Psoas muscle (tissue), 7 donors: ENCODE measurements at regions not wholly inside any gene's neighbourhood (a gene's known extent, or its start where the extent isn't known, plus 50 kb on each side); places are given as distances from the start of the nearest gene placed in this dataset.

Experiments used
- ATAC-seq, 4 donors: fragments of 200-7000 bp; cut with Tn5 transposase; one replicate each; pipeline ENCODE4 v1.9.1; 2020; ENCODE audit warnings: moderate library complexity in 3 of 4, mild to moderate bottlenecking in 2 of 4
- DNase-seq, 2 donors: peaks; one replicate each; pipeline ENCODE4 v3.0.0-alpha.2; 2020
- H3K27ac ChIP-seq: fragments of 200-600 bp; one replicate; pipeline ENCODE4 v1.8.0; 2022
- H3K27me3 ChIP-seq, 3 donors: fragments of 200-600 bp in 1 of 3; one replicate each; pipeline versions ENCODE4 v1.6.1 to v1.8.0; 2013 to 2022; ENCODE audit warnings: low read length in 2 of 3, mild to moderate bottlenecking in 2 of 3, moderate library complexity in 1 of 3; ENCODE audit not compliant: insufficient read depth in 3 of 3
- H3K36me3 ChIP-seq, 2 donors: fragments of 200-600 bp in 1 of 2; one replicate each; pipeline versions ENCODE4 v1.6.1 to v1.8.0; 2013 to 2022; ENCODE audit warnings: low read depth in 1 of 2, mild to moderate bottlenecking in 1 of 2, moderate library complexity in 1 of 2; ENCODE audit not compliant: insufficient read depth in 1 of 2
- H3K4me1 ChIP-seq: fragments of 200-600 bp; one replicate; pipeline ENCODE4 v1.8.0; 2022
- H3K4me3 ChIP-seq: fragments of 200-600 bp; one replicate; pipeline ENCODE4 v1.8.0; 2022; ENCODE audit warnings: mild to moderate bottlenecking
- H3K9me3 ChIP-seq: fragments of 200-600 bp; one replicate; pipeline ENCODE4 v1.8.0; 2022
- CTCF ChIP-seq: fragments of 200-600 bp; IDR thresholded peaks from one replicate; pipeline ENCODE4 v1.8.0; 2022; ENCODE audit warnings: antibody characterized with exemption
- WGBS, 3 donors: extraction: QIAGEN DNeasy Blood & Tissue Kit; methylation state at CpG; one replicate each; pipeline versions ENCODE4 v1.1.6 to v1.1.7; 2013; 5-methylcytosine and 5-hydroxymethylcytosine counted together
- intact Hi-C, 2 donors: fragments of 100-400 bp; cut with DNase I; formaldehyde crosslinking; loops; one replicate each; pipeline versions ENCODE4 v1.11.0 to v1.14.2; 2022
- donor health status: healthy with polysubstance abuse.
- donor health status: DM: no; HTN: no; CAD: no; lungs with moderate emphysema.
- donor health status: Bipolar disorder and iron deficiency.
- donor health status: healthy.
- donor health status: DM: yes; HTN: yes; CAD: no.
- donor health status: DM: no; HTN: no; CAD: no.
- donor health status: DM: yes; HTN: yes; CAD: no.

- Histone ChIP-seq H3K27me3 (peaks cover 0 to 6% (median 0%) of the 10 kb centered on the region in 3 donors), H3K36me3 (no peaks in the 10 kb centered on the region), H3K4me3 (no peak overlapping the region), H3K27ac (no peak overlapping the region), H3K4me1 (no peaks in the 10 kb centered on the region), H3K9me3 (no peaks in the 10 kb centered on the region)
- no peak for TF ChIP-seq CTCF
- intact Hi-C loops, result no loop called here
- DNase-seq (no peak), ATAC-seq (no peak)
These were observed 74.6 kb upstream of the EXOC1L start for GRCh38 chr4:55745014-55745413.

GRCh38 chr4:55747793-55748192 lies 71.8 kb upstream of the EXOC1L start:
- TF ChIP-seq CTCF, result no peak
- Histone ChIP-seq H3K4me3 (no peak overlapping the region), H3K4me1 (no peaks in the 10 kb centered on the region), H3K36me3 (no peaks in the 10 kb centered on the region), H3K27ac (no peak overlapping the region), H3K27me3 (peaks cover 0 to 6% (median 0%) of the 10 kb centered on the region in 3 donors), H3K9me3 (no peaks in the 10 kb centered on the region)
- intact Hi-C loops, result no loop called here
- DNase-seq (no peak), ATAC-seq (no peak)
- WGBS, 3 donors, result 81 to 82% (median 82%) methylated on average over 6 of the region's 6 CpGs

GRCh38 chr4:55749666-55750065 lies 69.9 kb upstream of the EXOC1L start:
- ATAC-seq (no peak), DNase-seq (no peak)
- H3K4me3 ChIP-seq, result no peak overlapping the region
- H3K27me3 ChIP-seq, result peaks cover 0 to 6% (median 0%) of the 10 kb centered on the region in 3 donors
- H3K9me3 ChIP-seq, result no peaks in the 10 kb centered on the region
- intact Hi-C loops, result no loop called here
- TF ChIP-seq CTCF, result no peak
- WGBS, 3 donors, result 90 to 100% (median 99%) methylated on average over 1 of the region's 1 CpG
- no peaks in the 10 kb centered on the region for H3K4me1 ChIP-seq
- no peak overlapping the region for H3K27ac ChIP-seq
- H3K36me3 ChIP-seq, result no peaks in the 10 kb centered on the region

- DNase-seq (no peak), ATAC-seq (no peak)
- TF ChIP-seq CTCF, result no peak
- Histone ChIP-seq H3K27me3 (peaks cover 0 to 6% (median 0%) of the 10 kb centered on the region in 3 donors), H3K9me3 (no peaks in the 10 kb centered on the region), H3K4me3 (no peak overlapping the region), H3K27ac (no peak overlapping the region), H3K36me3 (no peaks in the 10 kb centered on the region), H3K4me1 (no peaks in the 10 kb centered on the region)
- intact Hi-C loops, result no loop called here
- WGBS, 3 donors, result 71 to 78% (median 73%) methylated on average over 5 of the region's 5 CpGs
These were observed 66.8 kb upstream of the EXOC1L start for GRCh38 chr4:55752810-55753209.

- TF ChIP-seq CTCF, result no peak
- ATAC-seq, result no peak
- no peak overlapping the region for H3K27ac ChIP-seq
- intact Hi-C loops, result no loop called here
- H3K9me3 ChIP-seq, result no peaks in the 10 kb centered on the region
- peaks cover 6% of the 10 kb centered on the region for H3K4me1 ChIP-seq
- H3K27me3 ChIP-seq, result no peaks in the 10 kb centered on the region
- no peak overlapping the region for H3K4me3 ChIP-seq
- no peaks in the 10 kb centered on the region for H3K36me3 ChIP-seq
- WGBS, 3 donors, result 26 to 52% (median 45%) methylated on average over 1 of the region's 1 CpG
- DNase-seq, result no peak
These were observed 65.7 kb upstream of the EXOC1L start for GRCh38 chr4:55753856-55754255.
